Putamen (tissue), 1 donor: ENCODE measurements at regions not wholly inside any gene's neighbourhood (a gene's known extent, or its start where the extent isn't known, plus 50 kb on each side); places are given as distances from the start of the nearest gene placed in this dataset.
"Not testable (repeated sequence)": the region's sequence is repeated elsewhere in the genome, so short reads cannot be mapped to it uniquely, and the experiment has no call there.

ENCODE experiments used
- DNase-seq: peaks from one replicate; pipeline ENCODE4 v3.0.0-alpha.2; 2016; ENCODE audit warnings: low spot score

DNA sequence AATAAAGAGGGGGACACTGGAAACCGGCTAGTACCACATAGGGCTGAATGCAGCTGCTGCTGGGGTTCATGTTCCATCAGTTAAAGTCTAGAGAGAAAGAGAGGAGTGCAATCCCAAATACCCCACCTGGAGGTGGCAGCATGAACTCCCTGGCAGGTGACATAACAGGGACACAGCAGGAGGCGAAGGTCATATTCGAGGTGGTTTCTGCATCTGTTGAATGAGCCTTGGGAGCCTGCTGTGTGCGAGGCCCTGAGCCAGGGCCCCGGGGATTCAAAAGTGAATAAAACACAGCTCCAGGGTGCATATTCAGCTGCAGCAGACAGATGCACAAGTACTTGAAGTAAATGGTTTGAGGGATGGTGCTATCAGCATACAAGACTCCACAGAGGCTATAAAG, 456.8 kb downstream of the SETD4 start:
- DNase-seq: no peak

DNA sequence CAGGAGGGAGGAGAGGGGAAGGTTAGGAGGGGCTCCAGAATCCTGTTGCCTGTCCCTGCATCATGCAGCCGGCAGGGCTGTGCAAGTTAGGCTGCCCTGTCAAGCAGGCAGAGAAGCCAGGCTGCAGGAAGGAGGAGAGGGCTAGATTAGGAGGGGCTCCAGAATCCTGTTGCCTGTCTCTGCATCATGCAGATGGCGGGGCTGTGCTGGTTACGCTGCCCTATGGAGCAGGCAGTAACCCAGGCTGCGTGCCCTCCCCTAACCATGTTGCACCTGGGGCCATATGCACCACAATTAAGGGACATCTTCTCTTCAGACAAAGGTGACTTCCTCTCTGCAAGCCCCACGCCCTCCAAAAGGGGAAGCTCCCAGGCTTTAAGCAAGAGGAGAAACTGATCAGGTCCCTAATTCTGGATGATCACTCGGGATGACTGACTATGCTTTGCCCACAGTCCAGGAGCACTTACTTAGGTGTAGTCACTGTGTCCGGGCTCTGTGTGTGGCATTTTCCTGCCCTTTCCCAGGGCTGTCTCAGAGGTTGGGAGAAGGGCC, 457.4 kb downstream of the SETD4 start:
- DNase-seq: no peak

DNA sequence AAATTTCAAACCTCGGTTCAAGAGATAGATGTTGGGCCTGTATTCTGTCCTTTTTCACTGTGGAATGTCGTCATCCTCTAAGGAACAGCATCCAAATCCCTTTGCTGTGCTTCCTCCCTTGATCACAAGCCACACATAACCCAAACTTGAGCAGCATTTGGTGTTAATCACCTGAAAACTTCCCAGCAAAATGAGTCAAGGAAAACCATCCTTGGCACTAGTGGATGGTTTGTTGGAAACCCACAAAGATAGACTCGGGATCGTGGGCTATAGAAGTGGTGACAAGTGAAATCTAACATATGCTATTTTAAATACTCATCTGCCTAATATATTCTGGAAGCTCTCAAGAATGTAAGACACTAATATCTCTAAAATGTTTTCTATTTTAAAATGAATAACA, 459.1 kb downstream of the SETD4 start:
- no peak for DNase-seq

DNA sequence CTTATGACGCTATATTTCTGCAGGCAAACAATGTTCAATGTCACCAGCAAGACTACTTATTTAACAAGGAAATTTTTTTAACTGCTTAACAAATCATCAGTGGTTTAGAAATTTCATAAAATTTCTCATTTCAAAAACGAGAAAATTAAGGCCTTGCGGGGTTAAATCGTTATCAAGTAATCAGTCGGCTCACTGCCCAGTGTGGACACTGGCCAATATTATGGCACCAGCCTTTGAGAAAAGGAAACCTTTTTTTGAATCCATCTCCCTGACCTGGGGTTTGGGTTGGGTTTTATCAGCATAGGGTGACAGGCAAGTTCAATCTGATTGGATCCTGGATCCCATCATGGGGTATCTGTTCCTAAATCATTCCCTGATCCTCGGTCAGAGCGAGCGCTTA, 461.2 kb downstream of the SETD4 start:
- no peak for DNase-seq

DNA sequence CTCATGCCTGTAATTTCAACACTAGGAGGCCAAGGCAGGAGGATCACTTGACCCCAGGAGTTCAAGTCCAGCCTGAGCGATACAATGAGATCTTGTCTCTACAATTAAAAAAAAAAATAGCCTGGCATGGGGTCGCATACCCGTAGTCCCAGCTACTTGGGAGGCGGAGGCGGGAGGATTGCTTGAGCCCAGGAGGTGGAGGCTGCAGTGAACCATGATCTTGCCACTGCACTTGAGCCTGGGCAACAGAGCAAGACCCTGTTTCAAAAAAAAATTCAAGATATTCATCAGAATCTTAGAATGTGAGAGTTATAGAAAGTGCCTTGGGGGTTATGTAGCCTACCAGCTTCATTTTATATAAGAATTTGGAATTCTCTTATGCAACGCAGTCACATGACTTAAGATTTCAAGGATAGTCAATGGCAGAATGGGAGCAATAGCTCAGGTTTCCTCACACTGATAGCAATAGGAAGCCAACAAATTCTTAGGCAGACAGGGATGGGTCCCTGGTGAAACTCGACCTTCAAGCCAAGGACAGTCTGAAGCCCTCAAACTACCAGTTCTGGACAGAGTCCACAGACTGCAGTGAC, 462.5 kb downstream of the SETD4 start:
- no peak for DNase-seq

DNA sequence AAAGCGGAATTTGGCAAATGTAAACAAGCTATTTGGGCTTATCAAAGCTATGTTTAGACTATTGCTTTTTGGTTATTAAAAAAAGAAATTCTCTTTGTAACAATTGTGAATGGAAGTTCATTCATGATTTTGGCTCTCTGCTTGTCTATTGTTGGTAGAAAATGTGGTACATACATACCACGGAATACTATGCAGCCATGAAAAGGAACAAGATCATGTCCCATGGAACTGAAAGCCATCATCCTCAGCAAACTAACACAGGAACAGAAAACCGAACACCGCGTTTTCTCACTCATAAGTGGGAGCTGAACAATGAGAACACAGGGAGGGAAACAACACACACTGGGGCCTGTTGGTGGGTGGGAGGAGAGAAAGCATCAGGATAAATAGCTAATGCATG, 465.4 kb downstream of the SETD4 start:
- no peak for DNase-seq

DNA sequence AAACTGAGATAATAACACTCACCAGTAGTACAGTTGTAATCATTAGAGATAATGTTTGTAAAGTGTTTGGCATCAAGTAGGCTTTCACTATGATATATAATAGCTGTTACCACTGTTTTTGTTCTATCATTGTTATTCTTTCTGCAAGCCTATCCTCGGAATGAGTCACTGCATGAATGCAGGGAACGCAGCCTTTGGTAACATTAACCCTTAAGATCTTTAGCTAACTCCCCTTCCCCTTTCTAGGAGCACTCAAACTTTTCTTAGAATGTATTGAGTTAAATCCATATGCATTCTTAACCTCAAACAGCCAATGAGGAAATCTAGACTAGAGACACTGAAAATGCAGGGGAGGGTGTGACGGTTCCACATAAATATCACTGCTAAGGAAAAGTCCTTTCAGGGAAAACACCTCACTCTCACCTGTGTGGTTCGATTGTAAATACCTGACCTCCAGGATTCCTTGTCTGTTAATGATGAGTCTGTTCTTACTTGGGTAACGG, 467.3 kb downstream of the SETD4 start:
- no peak for DNase-seq

DNA sequence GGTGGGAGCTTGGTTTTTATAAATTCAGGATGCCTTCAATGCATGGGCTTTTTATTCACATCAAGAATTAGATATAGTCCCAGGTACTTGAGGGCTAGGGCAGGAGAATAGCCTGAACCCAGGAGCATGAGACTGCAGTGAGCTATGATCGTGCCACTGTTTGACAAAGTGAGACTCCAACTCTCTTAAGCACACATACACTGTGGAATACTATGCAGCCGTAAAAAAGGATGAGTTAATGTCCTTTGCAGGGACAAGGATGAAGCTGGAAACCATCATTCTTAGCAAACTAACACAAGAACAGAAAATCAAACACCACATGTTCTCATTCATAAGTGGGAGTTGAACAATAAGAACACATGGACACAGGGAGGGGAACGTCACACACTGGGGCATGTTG, 470.0 kb downstream of the SETD4 start:
- not testable (repeated sequence) for DNase-seq

DNA sequence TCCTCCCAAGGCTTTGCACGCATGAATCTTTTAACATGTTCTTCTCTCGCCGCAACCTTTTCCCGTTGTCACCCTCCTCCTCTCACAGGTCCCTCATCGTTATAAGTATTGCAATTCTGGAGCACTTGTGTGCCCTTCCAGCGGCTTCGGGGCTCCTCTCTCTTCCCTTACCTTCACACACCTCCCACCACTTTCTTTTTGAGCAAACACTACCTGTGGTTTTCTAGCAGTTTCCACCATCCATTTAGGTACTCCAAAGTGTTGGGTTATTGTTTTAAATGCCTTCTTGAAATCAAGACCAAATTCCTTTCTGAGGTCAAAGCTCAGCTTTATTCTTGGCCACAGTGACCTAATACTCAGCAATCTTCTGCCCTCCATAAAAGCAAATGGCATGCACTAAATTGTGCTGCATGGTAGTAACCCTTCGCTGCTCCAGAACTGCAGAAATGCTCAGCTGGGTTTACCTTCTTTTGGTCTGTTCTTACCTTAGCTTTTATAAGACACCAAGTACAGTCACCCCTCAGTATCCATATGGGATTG, 472.4 kb downstream of the SETD4 start:
- no peak for DNase-seq

DNA sequence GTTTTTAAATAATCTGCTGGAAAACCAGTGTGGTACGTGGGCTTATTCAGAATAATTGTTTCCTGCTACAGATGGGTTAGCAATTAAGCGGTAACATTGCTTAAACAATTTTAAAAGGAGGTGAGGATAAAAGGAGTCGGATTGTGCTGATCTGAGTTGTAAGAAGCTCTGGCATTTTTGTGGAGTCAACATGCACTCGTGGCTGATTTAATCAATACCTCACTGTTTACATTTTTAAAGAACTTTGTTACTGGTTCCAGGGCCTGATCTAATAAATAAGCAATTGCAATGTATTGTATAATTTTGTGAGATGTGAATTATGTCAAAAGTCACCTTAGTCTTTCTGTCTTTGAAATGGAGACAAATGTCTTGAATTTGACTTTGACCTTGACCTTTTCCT, 474.0 kb downstream of the SETD4 start:
- DNase-seq: no peak

DNA sequence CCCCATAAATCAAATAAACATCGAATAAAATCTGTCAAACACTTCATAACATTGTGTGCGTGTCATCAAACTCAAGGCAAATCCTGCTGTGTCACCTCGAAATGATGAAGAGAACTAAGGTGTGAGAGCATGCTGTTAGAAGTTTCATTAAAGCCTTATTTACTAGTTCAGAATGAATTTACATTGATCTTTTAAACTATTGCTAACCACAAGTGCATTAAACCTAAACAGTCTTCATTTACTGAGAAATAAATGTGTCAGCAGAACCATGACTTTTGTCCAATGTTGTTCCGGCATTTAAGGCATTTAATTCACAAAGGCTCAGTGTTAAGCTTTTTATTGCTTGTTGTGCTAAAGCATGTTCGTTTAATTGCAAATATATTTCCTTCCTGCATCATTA, 474.4 kb downstream of the SETD4 start:
- DNase-seq: no peak

DNA sequence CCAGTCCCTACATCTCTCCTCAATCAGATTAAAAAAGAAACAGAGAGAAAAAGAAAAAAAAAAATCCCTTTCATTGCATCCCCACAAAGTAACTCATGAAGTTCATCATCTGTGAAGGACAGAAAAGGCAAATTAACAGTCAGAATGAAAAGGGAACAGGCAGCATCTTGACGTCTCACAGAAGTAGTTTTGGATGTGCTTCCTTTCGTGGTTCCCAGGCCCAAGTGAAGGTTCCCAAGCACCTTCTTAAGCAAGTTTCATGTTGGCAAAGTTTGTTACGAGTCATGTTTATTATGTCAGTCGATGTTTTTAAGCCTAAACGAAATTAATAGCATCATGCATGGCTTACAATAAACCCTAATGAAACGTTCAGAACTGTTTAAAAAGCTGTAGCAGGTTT, 475.2 kb downstream of the SETD4 start:
- no peak for DNase-seq

DNA sequence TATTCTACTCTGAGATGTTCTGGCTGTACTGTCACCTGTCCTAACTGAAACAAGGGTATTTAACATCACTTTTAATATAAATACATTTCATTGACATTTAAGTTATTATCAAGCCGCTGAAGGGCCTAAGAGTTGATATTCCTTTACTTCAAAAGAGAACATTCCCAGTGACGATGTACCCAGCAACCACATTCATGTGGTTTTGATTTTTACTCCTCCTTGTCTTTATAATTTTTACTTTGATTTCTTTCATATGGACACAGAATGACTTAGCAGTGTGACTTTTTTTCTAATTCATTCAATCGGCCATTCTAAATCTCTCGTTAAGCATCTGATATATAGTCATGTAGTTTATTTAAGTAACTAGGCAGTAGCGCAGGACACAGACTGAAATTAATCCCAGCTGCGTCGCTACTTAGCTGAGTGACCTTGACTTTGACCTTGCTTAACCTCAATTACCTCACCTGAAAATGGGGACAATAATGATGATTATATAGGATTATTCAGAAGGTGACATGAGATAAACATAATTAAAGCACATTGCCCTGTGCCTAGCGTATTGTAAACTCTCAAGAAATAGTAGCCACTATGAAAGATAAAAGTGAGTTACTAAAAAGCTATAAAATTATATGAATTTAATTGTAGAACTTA, 476.6 kb downstream of the SETD4 start:
- DNase-seq: no peak

DNA sequence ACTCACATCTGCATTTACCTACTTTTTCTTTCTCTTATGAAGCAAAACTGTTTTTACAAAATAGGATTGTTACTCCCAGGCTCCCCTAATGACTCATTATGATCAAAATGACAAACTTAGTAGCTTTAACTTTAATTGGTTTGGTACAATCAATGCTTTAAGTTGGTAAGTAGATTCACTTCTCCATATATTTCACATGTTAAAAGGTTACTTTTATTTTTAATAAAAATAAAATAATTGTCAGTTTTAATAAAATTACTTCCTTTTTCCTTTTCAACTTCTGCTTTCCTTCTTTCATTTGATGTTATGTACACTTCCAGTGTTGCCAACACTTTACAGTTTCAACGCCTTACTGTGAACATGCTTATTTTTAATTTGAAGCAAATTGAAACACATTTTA, 477.6 kb downstream of the SETD4 start:
- no peak for DNase-seq

DNA sequence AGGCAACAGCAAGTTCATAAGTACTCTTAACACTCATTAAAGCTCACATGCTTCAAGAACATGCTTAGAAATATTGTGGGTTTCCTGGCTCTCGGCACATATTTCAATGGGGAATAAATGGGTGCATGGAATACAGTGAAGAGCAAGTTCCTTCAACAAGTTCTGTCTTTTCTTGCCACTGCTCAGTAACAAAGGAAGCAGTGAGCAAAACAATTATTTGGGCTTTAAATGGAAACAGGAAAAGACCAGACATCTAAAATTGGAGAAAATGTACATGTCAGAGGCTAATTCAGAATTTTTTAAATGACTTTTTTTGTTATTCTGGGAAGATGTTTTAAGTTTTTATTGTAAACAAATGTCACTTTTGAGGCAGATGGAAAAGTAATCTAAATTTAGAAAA, 478.7 kb downstream of the SETD4 start:
- DNase-seq: peak; percentile 3

DNA sequence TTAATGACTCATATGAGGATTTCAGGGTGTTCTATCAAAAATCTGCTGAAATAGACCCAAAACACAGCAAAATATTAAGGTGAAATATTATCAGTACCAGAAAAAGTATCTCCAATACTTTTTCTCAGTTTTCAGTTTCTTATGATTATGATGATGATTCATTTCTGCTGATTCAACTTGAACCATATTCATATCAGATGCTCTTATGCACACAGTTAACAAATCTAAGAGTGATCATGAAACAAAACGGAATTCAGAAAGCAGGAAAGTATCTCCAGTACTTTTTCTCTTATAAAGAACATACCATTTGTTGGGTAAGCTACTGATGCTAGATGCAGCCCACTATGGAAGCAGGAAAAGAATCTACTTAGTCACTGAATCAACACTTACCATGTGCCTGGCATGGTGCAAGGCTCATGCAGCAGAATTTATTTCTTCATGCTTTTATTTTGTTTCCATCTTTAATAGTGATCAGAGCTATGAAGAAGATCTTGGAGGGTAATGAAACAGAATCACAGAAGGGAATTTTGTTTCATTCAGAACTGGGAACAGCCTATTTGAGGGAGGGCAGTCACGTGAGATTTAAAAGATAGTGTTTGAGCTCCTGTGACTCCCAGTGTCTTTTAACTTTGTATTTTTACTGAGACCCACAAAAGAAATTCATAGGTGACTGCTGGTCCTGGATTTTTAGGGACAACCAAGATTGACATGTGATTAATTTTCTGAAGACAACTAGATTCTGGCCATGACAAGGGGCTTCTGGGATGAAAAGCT, 480.6 kb downstream of the SETD4 start:
- DNase-seq: no peak

DNA sequence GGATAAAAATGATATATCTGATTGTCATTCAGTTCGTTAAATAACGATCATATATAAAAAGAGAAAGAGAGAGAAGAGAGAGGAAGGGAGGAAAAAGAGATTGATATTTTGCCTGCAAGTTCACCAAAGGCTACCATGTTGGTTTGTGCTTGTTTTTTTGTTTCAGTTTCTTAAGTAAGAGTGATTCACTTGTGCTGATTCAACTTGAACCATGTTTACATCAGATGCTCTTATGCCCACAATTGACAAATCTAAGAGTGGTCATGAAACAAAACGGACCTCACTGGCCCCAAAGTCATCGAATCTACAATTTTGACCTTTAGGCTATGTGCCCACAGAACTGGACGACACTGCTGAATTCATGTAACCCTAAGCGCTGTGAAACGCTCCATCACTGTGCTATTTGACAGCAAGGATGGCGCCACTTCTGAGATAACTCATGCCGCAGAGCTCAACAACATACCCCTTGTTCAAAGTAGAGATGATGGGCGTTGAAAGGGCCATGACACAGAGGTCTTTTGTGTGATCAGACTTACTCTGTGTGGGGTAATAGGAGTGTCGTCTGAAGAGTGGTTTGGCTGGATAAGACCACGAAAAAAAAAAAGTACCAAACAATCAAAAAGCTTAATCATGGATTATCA, 481.4 kb downstream of the SETD4 start:
- DNase-seq: no peak

DNA sequence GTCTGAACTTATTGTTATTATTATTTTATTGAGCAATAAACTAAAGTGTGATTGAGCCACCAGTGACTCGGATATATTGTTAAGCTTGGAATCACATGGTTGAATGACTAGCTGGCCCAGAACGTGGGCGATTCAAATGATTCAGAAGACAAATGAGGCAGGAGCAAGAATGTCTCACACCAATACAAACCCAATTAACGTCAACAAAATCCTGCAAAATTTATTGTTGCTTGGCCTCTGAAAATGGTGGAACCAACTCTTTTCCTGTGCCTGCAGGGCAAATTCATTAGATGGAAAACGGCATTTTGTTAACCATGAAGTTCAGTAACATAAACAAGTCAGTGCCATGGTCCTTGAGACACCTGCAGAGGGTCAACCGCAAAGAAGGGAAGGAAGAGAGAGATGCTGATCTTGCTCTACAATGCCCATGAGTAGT, 482.0 kb downstream of the SETD4 start:
- no peak for DNase-seq

DNA sequence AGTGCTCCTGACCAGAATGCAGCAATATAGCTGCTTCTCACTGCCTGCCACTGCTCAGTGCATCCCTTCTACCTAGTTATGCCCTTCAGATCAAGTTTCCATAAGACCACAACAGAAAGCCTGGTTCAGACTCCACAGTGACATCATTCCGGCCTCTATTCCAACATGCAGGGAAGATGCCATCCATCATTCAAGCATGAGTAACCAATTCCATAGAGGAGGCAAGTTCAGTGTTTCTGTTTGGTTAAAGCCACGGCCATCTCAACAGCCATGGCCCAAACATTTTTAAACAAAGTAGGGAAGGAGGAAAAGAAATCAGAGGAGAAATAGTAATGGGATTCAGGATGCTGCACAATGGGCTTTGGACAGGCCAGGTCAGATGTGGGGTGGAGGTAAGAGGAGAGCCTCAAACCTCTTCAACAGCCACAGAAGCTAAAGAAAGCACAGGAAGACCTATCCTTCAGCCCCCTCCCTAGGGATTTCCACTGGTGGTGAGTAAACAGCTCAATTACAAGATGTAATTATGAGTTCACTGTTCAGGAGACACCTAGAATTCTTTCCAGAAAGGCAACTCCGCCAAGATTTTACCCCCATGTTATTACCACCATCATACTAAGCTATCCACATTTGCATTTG, 484.9 kb downstream of the SETD4 start:
- DNase-seq: no peak

DNA sequence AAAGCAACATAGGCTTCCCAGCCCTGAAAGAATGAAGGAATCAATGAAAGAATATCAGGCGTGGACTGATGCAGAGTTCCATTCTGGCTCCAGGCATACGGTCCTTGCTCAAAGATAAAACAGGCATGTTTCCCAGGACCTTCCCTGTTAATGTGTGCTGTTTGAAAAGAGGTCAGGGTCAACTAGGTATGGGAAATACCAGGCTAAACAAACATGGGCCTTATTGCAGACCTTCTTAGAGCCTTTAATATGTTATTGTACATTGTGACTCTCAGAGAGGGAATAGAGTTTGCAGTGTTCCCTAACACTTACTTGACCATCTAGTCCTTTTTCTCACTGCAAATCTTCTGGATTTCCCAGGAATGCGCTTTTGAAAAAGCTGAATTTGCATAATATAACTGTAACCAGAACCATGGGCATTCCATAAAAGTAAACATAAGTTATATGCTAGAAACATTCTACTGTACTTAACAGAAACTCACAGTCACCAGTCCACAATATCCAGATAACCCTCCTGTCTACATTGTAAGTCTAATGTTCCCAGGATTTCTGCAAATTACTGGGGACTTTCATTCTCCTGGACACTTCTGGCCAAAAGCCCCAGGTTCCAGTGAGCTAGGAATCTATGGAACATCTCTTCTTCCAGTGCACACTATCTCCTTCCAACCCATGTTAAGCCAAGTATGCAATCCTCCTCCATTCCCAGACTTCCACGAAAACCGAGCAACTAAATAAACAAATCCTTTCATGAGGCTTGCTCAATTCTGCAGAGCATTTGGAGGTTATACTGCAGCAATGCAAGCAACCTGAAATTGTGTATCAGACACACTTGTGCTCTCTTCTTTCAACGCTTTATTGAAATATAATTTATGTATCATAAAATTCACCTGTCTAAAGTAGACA, 486.6 kb downstream of the SETD4 start:
- DNase-seq: no peak

DNA sequence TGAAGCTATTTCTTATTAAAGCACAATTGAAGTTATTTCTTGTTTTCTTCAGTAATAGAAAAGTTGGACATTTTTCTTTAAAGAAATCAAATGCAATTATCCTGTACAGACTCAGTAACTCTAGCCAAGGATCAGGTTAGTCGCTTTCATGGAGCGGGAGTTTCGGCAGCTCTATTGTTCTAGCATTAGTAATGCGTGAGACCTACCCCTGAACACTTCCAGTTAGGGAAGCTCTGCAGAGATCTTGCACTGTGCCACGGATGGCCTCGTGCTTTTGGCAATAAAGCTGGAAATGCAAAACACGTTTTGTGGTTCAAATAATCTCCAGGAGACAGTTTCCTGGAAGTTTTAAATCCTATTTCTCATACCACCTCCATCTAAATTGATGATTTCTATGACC, 488.4 kb downstream of the SETD4 start:
- DNase-seq: no peak
